Parathyroid adenoma (tissue), 2 donors: ENCODE measurements at regions not wholly inside any gene's neighbourhood (a gene's known extent, or its start where the extent isn't known, plus 50 kb on each side); places are given as distances from the start of the nearest gene placed in this dataset.
A peak's percentile ranks its signal among the peaks of the same experiment; 100 is the strongest.
"Not testable (repeated sequence)": the region's sequence is repeated elsewhere in the genome, so short reads cannot be mapped to it uniquely, and the experiment has no call there.

Experiments used
- H2AFZ ChIP-seq: fragments of 300-600 bp; sonication (generic); one replicate; pipeline ENCODE4 v1.7.0; 2017; ENCODE audit warnings: antibody characterized with exemption, mild to moderate bottlenecking
- H3K27ac ChIP-seq: fragments of 300-600 bp; sonication (generic); one replicate; pipeline ENCODE4 v1.7.0; 2017
- H3K27me3 ChIP-seq: fragments of 300-600 bp; sonication (generic); one replicate; pipeline ENCODE4 v1.7.0; 2017; ENCODE audit warnings: low read length; ENCODE audit not compliant: control insufficient read depth, insufficient read depth
- H3K36me3 ChIP-seq: fragments of 300-600 bp; sonication (generic); one replicate; pipeline ENCODE4 v1.7.0; 2017; ENCODE audit warnings: low read length; ENCODE audit not compliant: control insufficient read depth, insufficient read depth
- H3K4me1 ChIP-seq: fragments of 300-600 bp; sonication (generic); one replicate; pipeline ENCODE4 v1.7.0; 2017; ENCODE audit warnings: control low read depth
- H3K4me2 ChIP-seq: fragments of 300-600 bp; sonication (generic); one replicate; pipeline ENCODE4 v1.7.0; 2017; ENCODE audit warnings: low read length
- H3K4me3 ChIP-seq: fragments of 300-600 bp; sonication (generic); one replicate; pipeline ENCODE4 v1.7.0; 2017; ENCODE audit warnings: low read depth, low read length
- H3K79me2 ChIP-seq: fragments of 300-600 bp; sonication (generic); one replicate; pipeline ENCODE4 v1.7.0; 2017; ENCODE audit warnings: control low read depth
- H3K9ac ChIP-seq: fragments of 300-600 bp; sonication (generic); one replicate; pipeline ENCODE4 v1.7.0; 2017; ENCODE audit warnings: mild to moderate bottlenecking
- H3K9me3 ChIP-seq: fragments of 300-600 bp; sonication (generic); one replicate; pipeline ENCODE4 v1.7.0; 2017; ENCODE audit warnings: low read length; ENCODE audit not compliant: control insufficient read depth
- CTCF ChIP-seq: fragments of 300-600 bp; sonication (generic); IDR thresholded peaks from one replicate; pipeline ENCODE4 v1.7.0; 2017; ENCODE audit warnings: antibody characterized with exemption, mild to moderate bottlenecking
- donor health status: primary hyperparathyroidism.

GRCh38 chr2:44061876-44062275 is 66.1 kb upstream of the LRPPRC start:
- Histone ChIP-seq H3K4me1 (peaks cover 12% of the 10 kb centered on the region), H3K4me3 (no peak overlapping the region), H3K9ac (no peak overlapping the region), H3K27me3 (no peaks in the 10 kb centered on the region), H2AFZ (no peak overlapping the region), H3K27ac (no peak overlapping the region), H3K4me2 (no peak overlapping the region), H3K9me3 (no peaks in the 10 kb centered on the region), H3K79me2 (no peaks in the 10 kb centered on the region), H3K36me3 (no peaks in the 10 kb centered on the region)
- no peak for TF ChIP-seq CTCF

- Histone ChIP-seq H3K27ac (no peak overlapping the region), H3K27me3 (no peaks in the 10 kb centered on the region), H3K4me2 (no peak overlapping the region), H3K4me3 (no peak overlapping the region), H3K79me2 (no peaks in the 10 kb centered on the region), H3K36me3 (no peaks in the 10 kb centered on the region), H3K9ac (no peak overlapping the region), H2AFZ (no peak overlapping the region), H3K4me1 (peaks cover 2% of the 10 kb centered on the region), H3K9me3 (no peaks in the 10 kb centered on the region)
- no peak for TF ChIP-seq CTCF
Observed at GRCh38 chr2:44063033-44063432, 67.2 kb upstream of the LRPPRC start.

- H3K36me3 ChIP-seq, H3K9ac ChIP-seq, H3K4me2 ChIP-seq, H3K4me1 ChIP-seq, H3K27me3 ChIP-seq, H3K4me3 ChIP-seq, H2AFZ ChIP-seq, H3K9me3 ChIP-seq, H3K79me2 ChIP-seq, H3K27ac ChIP-seq: not testable (repeated sequence)
Observed at GRCh38 chr2:44064281-44064680, 68.5 kb upstream of the LRPPRC start.

GRCh38 chr2:44067012-44067790 is 71.4 kb upstream of the LRPPRC start:
- H3K4me3 ChIP-seq, H3K4me2 ChIP-seq, H3K36me3 ChIP-seq, H3K79me2 ChIP-seq, H2AFZ ChIP-seq, H3K27ac ChIP-seq, H3K27me3 ChIP-seq, H3K9ac ChIP-seq, H3K9me3 ChIP-seq, H3K4me1 ChIP-seq: not testable (repeated sequence)

GRCh38 chr2:44067791-44068181 is 72.0 kb upstream of the LRPPRC start:
- not testable (repeated sequence) for H3K27ac ChIP-seq, H3K4me1 ChIP-seq, H3K9ac ChIP-seq

GRCh38 chr2:44071454-44072046 is 75.8 kb upstream of the LRPPRC start:
- Histone ChIP-seq H3K79me2 (no peaks in the 10 kb centered on the region), H3K36me3 (no peaks in the 10 kb centered on the region), H3K4me1 (no peaks in the 10 kb centered on the region), H3K27ac (no peak overlapping the region), H3K27me3 (no peaks in the 10 kb centered on the region), H3K4me3 (no peak overlapping the region), H3K9me3 (no peaks in the 10 kb centered on the region), H3K4me2 (no peak overlapping the region), H3K9ac (no peak overlapping the region), H2AFZ (peak overlapping the region; percentile 28)
- TF ChIP-seq CTCF: no peak

More at GRCh38 chr2:44067791-44068181, 72.0 kb upstream of the LRPPRC start:
- H3K4me3 ChIP-seq, H3K36me3 ChIP-seq, H2AFZ ChIP-seq, H3K27me3 ChIP-seq, H3K4me2 ChIP-seq, H3K9me3 ChIP-seq, H3K79me2 ChIP-seq: not testable (repeated sequence)

GRCh38 chr2:44073667-44074066 is 77.9 kb upstream of the LRPPRC start:
- H3K27ac ChIP-seq, H3K4me1 ChIP-seq, H3K27me3 ChIP-seq, H2AFZ ChIP-seq, H3K36me3 ChIP-seq, H3K4me3 ChIP-seq, H3K4me2 ChIP-seq, H3K9ac ChIP-seq, H3K9me3 ChIP-seq, H3K79me2 ChIP-seq: not testable (repeated sequence)

GRCh38 chr2:44074795-44075194 is 79.0 kb upstream of the LRPPRC start:
- not testable (repeated sequence) for H3K4me1 ChIP-seq, H3K4me3 ChIP-seq, H3K9me3 ChIP-seq, H3K9ac ChIP-seq, H3K4me2 ChIP-seq, H3K27me3 ChIP-seq, H3K79me2 ChIP-seq, H3K27ac ChIP-seq, H3K36me3 ChIP-seq
- H2AFZ ChIP-seq: peak overlapping the region; percentile 2
